Astrocyte (in vitro differentiated cells and primary cell): ENCODE measurements at regions not wholly inside any gene's neighbourhood (a gene's known extent, or its start where the extent isn't known, plus 50 kb on each side); places are given as distances from the start of the nearest gene placed in this dataset.
"Not testable (repeated sequence)": the region's sequence is repeated elsewhere in the genome, so short reads cannot be mapped to it uniquely, and the experiment has no call there.

ENCODE experiments used
- EZH2 ChIP-seq: IDR thresholded peaks from 2 replicates; pipeline ENCODE4 v1.6.1; 2012; ENCODE audit warnings: mild to moderate bottlenecking, low read length, inconsistent platforms; ENCODE audit not compliant: insufficient read depth
- TF ChIP-seq, protein P1 (sequence below): IDR thresholded peaks from 2 replicates; pipeline ENCODE4 v1.5.1; 2011; ENCODE audit warnings: low read depth, mild to moderate bottlenecking, inconsistent platforms, low read length, moderate library complexity; ENCODE audit not compliant: insufficient read depth

DNA sequence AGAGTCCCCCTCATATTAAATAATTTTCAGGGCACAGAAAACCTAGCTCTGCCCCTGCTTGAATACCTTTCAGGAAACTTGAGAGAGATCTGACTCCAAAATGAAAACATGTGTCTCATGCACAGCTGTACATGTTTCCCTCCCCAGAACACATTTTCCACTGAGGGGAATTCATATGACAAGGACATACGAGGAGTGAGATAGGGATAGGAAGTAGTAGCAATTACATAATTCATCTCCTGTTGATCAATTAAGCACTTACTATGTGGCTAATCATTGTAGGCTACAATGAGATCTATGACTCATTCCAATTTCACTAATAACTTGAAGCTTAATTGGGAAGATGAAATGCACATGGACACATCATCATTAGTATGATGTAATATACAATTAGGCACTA is 302.1 kb downstream of the PCDH11X start:
- TF ChIP-seq, protein P1, sequence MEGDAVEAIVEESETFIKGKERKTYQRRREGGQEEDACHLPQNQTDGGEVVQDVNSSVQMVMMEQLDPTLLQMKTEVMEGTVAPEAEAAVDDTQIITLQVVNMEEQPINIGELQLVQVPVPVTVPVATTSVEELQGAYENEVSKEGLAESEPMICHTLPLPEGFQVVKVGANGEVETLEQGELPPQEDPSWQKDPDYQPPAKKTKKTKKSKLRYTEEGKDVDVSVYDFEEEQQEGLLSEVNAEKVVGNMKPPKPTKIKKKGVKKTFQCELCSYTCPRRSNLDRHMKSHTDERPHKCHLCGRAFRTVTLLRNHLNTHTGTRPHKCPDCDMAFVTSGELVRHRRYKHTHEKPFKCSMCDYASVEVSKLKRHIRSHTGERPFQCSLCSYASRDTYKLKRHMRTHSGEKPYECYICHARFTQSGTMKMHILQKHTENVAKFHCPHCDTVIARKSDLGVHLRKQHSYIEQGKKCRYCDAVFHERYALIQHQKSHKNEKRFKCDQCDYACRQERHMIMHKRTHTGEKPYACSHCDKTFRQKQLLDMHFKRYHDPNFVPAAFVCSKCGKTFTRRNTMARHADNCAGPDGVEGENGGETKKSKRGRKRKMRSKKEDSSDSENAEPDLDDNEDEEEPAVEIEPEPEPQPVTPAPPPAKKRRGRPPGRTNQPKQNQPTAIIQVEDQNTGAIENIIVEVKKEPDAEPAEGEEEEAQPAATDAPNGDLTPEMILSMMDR: not testable (repeated sequence)
- TF ChIP-seq EZH2: not testable (repeated sequence)
